ENCODE measurements at regions not wholly inside any gene's neighbourhood (a gene's known extent, or its start where the extent isn't known, plus 50 kb on each side); places are given as distances from the start of the nearest gene placed in this dataset.

GRCh38 chr5:135704616-135705015 lies 125.8 kb upstream of the CXCL14 start:
- TF ChIP-seq CTCF (conservative IDR thresholded peaks at IDR 0.05) (no peak), ZFX (IDR thresholded peaks at IDR 0.05) (no peak)
